SU-DHL-6 (cell line): ENCODE measurements at regions not wholly inside any gene's neighbourhood (a gene's known extent, or its start where the extent isn't known, plus 50 kb on each side); places are given as distances from the start of the nearest gene placed in this dataset.

ENCODE experiments used
- EZH2phosphoT487 ChIP-seq: fragments of 200-600 bp; sonication (generic), shearing (Covaris generic); conservative IDR thresholded peaks from 2 replicates; pipeline ENCODE4 v1.6.1; 2018; ENCODE audit warnings: mild to moderate bottlenecking, antibody characterized with exemption, low read length, moderate library complexity, mixed read lengths
- TF ChIP-seq, protein P1 (sequence below): fragments of 200-600 bp; sonication (generic); IDR thresholded peaks from one replicate; pipeline ENCODE4 v1.5.1; 2017; ENCODE audit warnings: antibody characterized with exemption, mild to moderate bottlenecking, low read length, moderate library complexity; ENCODE audit not compliant: insufficient read depth, poor library complexity, severe bottlenecking

DNA sequence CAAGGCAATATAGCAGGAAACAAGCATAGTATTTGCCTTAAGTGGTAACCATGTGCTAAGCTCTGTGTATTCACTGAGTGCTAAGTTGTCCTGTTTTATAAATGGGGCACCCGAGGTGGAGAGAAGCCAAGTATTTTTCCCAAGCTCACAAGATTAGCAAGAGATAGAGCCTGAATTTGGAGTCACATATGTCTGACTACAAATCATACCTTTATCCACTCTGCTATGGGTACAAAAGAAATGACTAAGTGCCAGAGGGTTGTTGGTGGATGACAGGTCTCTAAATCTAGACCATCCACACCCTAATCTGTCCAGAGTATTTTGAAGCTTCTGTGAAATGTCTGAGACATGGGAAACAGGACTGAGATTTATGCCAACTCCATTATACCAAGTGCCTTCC is 182.1 kb upstream of the SEL1L start:
- TF ChIP-seq, protein P1, sequence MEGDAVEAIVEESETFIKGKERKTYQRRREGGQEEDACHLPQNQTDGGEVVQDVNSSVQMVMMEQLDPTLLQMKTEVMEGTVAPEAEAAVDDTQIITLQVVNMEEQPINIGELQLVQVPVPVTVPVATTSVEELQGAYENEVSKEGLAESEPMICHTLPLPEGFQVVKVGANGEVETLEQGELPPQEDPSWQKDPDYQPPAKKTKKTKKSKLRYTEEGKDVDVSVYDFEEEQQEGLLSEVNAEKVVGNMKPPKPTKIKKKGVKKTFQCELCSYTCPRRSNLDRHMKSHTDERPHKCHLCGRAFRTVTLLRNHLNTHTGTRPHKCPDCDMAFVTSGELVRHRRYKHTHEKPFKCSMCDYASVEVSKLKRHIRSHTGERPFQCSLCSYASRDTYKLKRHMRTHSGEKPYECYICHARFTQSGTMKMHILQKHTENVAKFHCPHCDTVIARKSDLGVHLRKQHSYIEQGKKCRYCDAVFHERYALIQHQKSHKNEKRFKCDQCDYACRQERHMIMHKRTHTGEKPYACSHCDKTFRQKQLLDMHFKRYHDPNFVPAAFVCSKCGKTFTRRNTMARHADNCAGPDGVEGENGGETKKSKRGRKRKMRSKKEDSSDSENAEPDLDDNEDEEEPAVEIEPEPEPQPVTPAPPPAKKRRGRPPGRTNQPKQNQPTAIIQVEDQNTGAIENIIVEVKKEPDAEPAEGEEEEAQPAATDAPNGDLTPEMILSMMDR = no peak
- TF ChIP-seq EZH2phosphoT487 = no peak
